ENCODE measurements at regions not wholly inside any gene's neighbourhood (a gene's known extent, or its start where the extent isn't known, plus 50 kb on each side); places are given as distances from the start of the nearest gene placed in this dataset.

DNA sequence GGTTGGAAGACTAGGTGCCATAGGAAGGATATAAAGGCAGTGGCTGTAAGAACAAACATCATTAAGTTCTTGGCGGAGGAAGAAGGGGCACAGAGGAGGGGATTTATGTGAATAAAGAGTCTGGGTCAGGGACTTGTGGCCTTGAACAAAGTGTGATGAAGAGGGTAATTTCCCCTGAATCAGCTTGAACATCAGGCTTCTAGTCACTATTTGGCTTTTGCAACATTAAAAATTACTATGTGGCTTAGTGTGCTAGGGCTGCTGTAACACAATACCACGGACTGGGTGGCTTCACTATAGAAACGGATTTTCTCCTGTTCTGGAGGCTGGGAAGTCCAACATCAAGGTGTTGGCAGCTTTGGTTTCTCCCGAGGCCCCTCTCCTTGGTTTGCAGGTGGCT is 70.5 kb upstream of the CNIH3 start (continued):
- TF ChIP-seq, protein P1, sequence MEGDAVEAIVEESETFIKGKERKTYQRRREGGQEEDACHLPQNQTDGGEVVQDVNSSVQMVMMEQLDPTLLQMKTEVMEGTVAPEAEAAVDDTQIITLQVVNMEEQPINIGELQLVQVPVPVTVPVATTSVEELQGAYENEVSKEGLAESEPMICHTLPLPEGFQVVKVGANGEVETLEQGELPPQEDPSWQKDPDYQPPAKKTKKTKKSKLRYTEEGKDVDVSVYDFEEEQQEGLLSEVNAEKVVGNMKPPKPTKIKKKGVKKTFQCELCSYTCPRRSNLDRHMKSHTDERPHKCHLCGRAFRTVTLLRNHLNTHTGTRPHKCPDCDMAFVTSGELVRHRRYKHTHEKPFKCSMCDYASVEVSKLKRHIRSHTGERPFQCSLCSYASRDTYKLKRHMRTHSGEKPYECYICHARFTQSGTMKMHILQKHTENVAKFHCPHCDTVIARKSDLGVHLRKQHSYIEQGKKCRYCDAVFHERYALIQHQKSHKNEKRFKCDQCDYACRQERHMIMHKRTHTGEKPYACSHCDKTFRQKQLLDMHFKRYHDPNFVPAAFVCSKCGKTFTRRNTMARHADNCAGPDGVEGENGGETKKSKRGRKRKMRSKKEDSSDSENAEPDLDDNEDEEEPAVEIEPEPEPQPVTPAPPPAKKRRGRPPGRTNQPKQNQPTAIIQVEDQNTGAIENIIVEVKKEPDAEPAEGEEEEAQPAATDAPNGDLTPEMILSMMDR (conservative IDR thresholded peaks at IDR 0.05; ENCODE audit: low read depth in 2 of 2), result no peak
- no peak for TF ChIP-seq REST (IDR thresholded peaks at IDR 0.05; ENCODE audit: unreplicated experiment)
- TF ChIP-seq POLR2AphosphoS5 (IDR thresholded peaks at IDR 0.05; ENCODE audit: low read depth), result no peak
- TF ChIP-seq STAT1 (IDR thresholded peaks at IDR 0.05; ENCODE audit: unreplicated experiment), result no peak
- TF ChIP-seq ETS1 (IDR thresholded peaks at IDR 0.05), result no peak
- no peak for TF ChIP-seq NANOG (IDR thresholded peaks at IDR 0.05; ENCODE audit: borderline replicate concordance)

GRCh38 chr1:224548676-224549075 is 67.4 kb upstream of the CNIH3 start:
- Histone ChIP-seq H3K4me2 (no peak overlapping the region), H3K79me2 (replicated peaks; ENCODE audit: insufficient read depth) (no peaks in the 10 kb centered on the region), H3K36me3 (ENCODE audit: insufficient read depth) (no peaks in the 10 kb centered on the region), H3K27ac (ENCODE audit: low read depth) (no peak overlapping the region), H3K4me1 (ENCODE audit: insufficient read depth) (no peaks in the 10 kb centered on the region), H2AFZ (no peak overlapping the region), H3F3A (replicated peaks; ENCODE audit: low read depth) (no peaks in the 10 kb centered on the region), H3K27me3 (ENCODE audit: insufficient read depth) (no peaks in the 10 kb centered on the region), H4K20me1 (replicated peaks; ENCODE audit: insufficient read depth) (no peaks in the 10 kb centered on the region), H3K9me2 (ENCODE audit: insufficient read depth) (peaks cover 14% of the 10 kb centered on the region; the same call in 1 of the 2 replicates), H3K4me3 (no peak overlapping the region)
- ATAC-seq (no peak), DNase-seq (ENCODE audit: low spot score) (no peak)
- Mint-ChIP-seq H3K27ac (no peak overlapping the region), H3K9me3 (peaks cover 2% of the 10 kb centered on the region; the same call in 1 of the 3 replicates), H3K4me3 (no peak overlapping the region), H3K4me1 (no peaks in the 10 kb centered on the region), H3K36me3 (ENCODE audit: low read depth) (no peaks in the 10 kb centered on the region), H3K27me3 (ENCODE audit: insufficient read depth, low read depth, poor library complexity) (no peaks in the 10 kb centered on the region)
- TF ChIP-seq STAT1 (IDR thresholded peaks at IDR 0.05; ENCODE audit: unreplicated experiment), result no peak
- TF ChIP-seq JUNB (IDR thresholded peaks at IDR 0.05; ENCODE audit: unreplicated experiment), result no peak
- TF ChIP-seq, protein P2, sequence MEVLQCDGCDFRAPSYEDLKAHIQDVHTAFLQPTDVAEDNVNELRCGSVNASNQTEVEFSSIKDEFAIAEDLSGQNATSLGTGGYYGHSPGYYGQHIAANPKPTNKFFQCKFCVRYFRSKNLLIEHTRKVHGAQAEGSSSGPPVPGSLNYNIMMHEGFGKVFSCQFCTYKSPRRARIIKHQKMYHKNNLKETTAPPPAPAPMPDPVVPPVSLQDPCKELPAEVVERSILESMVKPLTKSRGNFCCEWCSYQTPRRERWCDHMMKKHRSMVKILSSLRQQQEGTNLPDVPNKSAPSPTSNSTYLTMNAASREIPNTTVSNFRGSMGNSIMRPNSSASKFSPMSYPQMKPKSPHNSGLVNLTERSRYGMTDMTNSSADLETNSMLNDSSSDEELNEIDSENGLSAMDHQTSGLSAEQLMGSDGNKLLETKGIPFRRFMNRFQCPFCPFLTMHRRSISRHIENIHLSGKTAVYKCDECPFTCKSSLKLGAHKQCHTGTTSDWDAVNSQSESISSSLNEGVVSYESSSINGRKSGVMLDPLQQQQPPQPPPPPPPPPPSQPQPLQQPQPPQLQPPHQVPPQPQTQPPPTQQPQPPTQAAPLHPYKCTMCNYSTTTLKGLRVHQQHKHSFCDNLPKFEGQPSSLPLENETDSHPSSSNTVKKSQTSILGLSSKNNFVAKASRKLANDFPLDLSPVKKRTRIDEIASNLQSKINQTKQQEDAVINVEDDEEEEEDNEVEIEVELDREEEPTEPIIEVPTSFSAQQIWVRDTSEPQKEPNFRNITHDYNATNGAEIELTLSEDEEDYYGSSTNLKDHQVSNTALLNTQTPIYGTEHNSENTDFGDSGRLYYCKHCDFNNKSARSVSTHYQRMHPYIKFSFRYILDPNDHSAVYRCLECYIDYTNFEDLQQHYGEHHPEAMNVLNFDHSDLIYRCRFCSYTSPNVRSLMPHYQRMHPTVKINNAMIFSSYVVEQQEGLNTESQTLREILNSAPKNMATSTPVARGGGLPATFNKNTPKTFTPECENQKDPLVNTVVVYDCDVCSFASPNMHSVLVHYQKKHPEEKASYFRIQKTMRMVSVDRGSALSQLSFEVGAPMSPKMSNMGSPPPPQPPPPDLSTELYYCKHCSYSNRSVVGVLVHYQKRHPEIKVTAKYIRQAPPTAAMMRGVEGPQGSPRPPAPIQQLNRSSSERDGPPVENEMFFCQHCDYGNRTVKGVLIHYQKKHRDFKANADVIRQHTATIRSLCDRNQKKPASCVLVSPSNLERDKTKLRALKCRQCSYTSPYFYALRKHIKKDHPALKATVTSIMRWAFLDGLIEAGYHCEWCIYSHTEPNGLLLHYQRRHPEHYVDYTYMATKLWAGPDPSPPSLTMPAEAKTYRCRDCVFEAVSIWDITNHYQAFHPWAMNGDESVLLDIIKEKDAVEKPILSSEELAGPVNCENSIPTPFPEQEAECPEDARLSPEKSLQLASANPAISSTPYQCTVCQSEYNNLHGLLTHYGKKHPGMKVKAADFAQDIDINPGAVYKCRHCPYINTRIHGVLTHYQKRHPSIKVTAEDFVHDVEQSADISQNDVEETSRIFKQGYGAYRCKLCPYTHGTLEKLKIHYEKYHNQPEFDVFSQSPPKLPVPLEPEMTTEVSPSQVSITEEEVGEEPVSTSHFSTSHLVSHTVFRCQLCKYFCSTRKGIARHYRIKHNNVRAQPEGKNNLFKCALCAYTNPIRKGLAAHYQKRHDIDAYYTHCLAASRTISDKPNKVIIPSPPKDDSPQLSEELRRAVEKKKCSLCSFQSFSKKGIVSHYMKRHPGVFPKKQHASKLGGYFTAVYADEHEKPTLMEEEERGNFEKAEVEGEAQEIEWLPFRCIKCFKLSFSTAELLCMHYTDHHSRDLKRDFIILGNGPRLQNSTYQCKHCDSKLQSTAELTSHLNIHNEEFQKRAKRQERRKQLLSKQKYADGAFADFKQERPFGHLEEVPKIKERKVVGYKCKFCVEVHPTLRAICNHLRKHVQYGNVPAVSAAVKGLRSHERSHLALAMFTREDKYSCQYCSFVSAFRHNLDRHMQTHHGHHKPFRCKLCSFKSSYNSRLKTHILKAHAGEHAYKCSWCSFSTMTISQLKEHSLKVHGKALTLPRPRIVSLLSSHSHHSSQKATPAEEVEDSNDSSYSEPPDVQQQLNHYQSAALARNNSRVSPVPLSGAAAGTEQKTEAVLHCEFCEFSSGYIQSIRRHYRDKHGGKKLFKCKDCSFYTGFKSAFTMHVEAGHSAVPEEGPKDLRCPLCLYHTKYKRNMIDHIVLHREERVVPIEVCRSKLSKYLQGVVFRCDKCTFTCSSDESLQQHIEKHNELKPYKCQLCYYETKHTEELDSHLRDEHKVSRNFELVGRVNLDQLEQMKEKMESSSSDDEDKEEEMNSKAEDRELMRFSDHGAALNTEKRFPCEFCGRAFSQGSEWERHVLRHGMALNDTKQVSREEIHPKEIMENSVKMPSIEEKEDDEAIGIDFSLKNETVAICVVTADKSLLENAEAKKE (CRISPR knock-in tag; IDR thresholded peaks at IDR 0.05), result no peak
- TF ChIP-seq ETS1 (IDR thresholded peaks at IDR 0.05), result no peak
